GM10266 (cell line): ENCODE measurements at regions not wholly inside any gene's neighbourhood (a gene's known extent, or its start where the extent isn't known, plus 50 kb on each side); places are given as distances from the start of the nearest gene placed in this dataset.

Experiments
- DNase-seq: peaks from one replicate; pipeline ENCODE4 v3.0.0; 2012; ENCODE audit errors: extremely low spot score
- TF ChIP-seq, protein P1 (sequence below): IDR thresholded peaks from 2 replicates; pipeline ENCODE4 v1.5.1; 2012; ENCODE audit warnings: mild to moderate bottlenecking, low read depth; ENCODE audit not compliant: control insufficient read depth, insufficient read depth; ENCODE audit errors: missing control alignments

DNA sequence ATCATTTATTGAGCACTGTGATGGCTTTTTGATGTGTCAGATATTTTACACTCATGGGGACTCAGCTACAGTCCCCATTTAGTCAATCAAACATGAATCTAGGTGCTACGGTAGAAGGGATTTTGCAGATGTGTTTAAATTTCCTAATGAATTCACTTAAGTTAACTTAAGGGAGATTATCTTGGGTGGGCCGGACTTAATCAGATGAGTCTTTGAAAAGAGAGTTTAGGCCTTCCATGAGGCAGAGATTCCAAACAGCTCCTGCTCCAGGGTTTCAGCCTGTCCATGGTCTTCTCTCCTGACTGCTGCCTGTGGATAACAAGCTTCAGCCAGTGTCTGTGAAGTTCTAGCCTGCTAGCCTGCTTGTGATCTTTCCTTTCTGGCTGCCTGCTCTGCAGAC, 202.4 kb downstream of the IDS start:
- DNase-seq = no peak
- TF ChIP-seq, protein P1, sequence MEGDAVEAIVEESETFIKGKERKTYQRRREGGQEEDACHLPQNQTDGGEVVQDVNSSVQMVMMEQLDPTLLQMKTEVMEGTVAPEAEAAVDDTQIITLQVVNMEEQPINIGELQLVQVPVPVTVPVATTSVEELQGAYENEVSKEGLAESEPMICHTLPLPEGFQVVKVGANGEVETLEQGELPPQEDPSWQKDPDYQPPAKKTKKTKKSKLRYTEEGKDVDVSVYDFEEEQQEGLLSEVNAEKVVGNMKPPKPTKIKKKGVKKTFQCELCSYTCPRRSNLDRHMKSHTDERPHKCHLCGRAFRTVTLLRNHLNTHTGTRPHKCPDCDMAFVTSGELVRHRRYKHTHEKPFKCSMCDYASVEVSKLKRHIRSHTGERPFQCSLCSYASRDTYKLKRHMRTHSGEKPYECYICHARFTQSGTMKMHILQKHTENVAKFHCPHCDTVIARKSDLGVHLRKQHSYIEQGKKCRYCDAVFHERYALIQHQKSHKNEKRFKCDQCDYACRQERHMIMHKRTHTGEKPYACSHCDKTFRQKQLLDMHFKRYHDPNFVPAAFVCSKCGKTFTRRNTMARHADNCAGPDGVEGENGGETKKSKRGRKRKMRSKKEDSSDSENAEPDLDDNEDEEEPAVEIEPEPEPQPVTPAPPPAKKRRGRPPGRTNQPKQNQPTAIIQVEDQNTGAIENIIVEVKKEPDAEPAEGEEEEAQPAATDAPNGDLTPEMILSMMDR = no peak

- TF ChIP-seq, protein P1 = no peak
- DNase-seq = no peak
Observed at GRCh38 chrX:149298111-149298510, 207.0 kb downstream of the IDS start.

- TF ChIP-seq, protein P1 = no peak
- no peak for DNase-seq
Observed at GRCh38 chrX:149296092-149296491, 209.0 kb downstream of the IDS start.

- TF ChIP-seq, protein P1 = peak; percentile 61
- peak; percentile 14 for DNase-seq
Observed at GRCh38 chrX:149286940-149287349, 218.2 kb downstream of the IDS start.

DNA sequence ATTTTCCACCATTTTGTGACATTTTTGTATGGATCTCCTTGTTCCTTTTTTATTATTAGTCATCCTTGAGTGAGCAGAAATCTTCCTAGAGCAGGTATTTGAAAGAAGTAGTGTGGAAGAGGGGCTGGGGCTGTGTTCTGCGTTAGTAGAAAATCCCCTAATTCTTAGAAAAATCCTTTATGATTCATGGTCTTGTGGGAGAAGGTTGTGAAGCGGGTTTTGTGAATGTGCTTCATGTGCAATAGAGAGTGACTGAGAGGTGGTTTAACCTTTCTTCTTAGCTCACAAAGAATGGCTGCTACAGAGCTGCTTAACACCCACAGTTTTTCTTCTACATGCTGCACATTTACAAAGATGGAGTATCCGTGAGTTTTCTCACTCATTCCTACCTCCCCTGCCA, 220.5 kb downstream of the IDS start:
- TF ChIP-seq, protein P1 = no peak
- DNase-seq = no peak

DNA sequence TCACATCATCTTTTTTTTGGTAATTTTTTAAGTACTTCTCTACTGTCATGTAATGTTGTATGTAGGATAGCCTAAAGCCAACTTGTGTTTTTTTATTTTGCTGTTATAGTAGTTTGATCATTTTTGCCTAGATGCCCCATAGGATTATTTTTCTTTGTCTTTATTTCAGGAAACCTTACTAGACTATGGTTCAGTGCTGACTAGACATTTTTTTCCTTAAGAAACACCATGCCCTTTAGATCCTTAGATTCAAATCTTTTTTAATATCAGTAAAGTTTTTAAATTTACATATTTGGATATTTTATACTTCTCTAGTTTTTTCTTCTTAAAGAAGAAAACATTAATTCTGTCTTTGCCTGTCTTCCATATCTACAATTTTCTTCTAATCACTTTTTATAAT, 221.3 kb downstream of the IDS start:
- DNase-seq = no peak
- TF ChIP-seq, protein P1 = no peak

DNA sequence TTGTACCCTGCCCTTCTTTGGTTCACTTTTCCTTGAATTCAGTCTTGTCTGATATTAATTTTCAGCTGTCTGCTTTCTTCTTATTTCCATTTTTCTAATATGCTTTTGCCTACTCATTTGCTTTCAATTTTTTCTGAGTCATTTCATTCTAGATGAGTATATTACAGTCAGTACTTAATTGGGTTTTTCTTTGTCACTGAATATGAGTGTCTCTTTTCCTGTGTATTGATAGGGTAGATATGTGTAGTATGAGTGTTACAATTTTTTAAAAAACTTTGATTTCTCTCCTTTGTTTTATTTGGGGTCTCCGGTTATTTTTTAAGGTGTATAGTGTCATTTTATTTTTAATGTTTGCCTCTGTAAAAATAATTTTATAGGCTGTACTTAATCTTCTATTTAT, 222.2 kb downstream of the IDS start:
- no peak for DNase-seq
- TF ChIP-seq, protein P1 = no peak

- no peak for DNase-seq
- TF ChIP-seq, protein P1 = no peak
Observed at GRCh38 chrX:149280011-149280410, 225.1 kb downstream of the IDS start.
